ENCODE measurements at regions not wholly inside any gene's neighbourhood (a gene's known extent, or its start where the extent isn't known, plus 50 kb on each side); places are given as distances from the start of the nearest gene placed in this dataset.

DNA sequence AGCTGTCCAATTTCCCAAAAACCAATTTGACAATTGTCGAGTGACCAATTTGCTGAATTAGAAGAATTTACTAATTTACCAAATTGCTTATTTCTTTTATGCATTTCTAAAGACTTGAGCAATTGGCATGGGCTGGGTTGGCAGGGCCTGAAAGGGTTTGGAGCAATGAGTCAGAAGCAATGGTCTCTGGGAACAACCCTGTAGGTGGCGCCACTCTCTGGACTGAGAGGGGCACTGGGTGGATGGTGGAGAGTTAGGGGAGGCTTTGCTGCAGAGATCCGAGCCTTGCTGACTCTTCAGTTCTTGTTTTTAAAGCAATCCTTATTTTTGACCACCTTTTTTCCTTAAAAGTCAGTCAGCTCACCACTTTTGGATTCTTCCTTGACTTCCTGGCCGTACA, 71.5 kb upstream of the RPS23 start:
- H3K27ac ChIP-seq (ENCODE audit: low read depth, low read length, poor library complexity, severe bottlenecking), result no peak overlapping the region
- no peaks in the 10 kb centered on the region for H3K36me3 ChIP-seq (ENCODE audit: insufficient read depth, low read length, poor library complexity, severe bottlenecking)
- ChIA-PET POLR2A (ENCODE audit: low non-redundant PET) (no interaction called here), CTCF (interaction anchor here (1.0 kb wide), 1 partner anchor 1124 kb away, joined by 3 read pairs; no protein-coding TSS in a partner anchor)
- peak; percentile 57 for DNase-seq (ENCODE audit: low spot score)
- no peaks in the 10 kb centered on the region for H3K9me3 ChIP-seq (ENCODE audit: low read depth, low read length, poor library complexity, severe bottlenecking)
- no peak for TF ChIP-seq EZH2 (IDR thresholded peaks at IDR 0.05; ENCODE audit: borderline replicate concordance, low read depth, low read length, poor library complexity, severe bottlenecking)
- TF ChIP-seq CTCF (conservative IDR thresholded peaks at IDR 0.05; ENCODE audit: low read depth, low read length), result peak; percentile 77
- H3K4me3 ChIP-seq (ENCODE audit: low read depth, low read length, poor library complexity, severe bottlenecking), result no peak overlapping the region
- intact Hi-C loops (cut with micrococcal nuclease; ENCODE audit: unreplicated experiment), result loop anchor here (2.0 to 10.0 kb wide), 5 partner anchors 37 to 1365 kb away; partner anchors contain the start of gene VCAN
- BruUV-seq (replicated peaks), result no TSS peak
- no peaks in the 10 kb centered on the region for H3K4me1 ChIP-seq (ENCODE audit: insufficient read depth, low read length, poor library complexity, severe bottlenecking)
- H3K27me3 ChIP-seq (replicated peaks; ENCODE audit: insufficient read depth, low read depth, low read length, poor library complexity), result no peaks in the 10 kb centered on the region

GRCh38 chr5:82348784-82349425, 70.8 kb upstream of the RPS23 start:
- H3K4me3 ChIP-seq (ENCODE audit: low read depth, low read length, poor library complexity, severe bottlenecking), result no peak overlapping the region
- H3K27ac ChIP-seq (ENCODE audit: low read depth, low read length, poor library complexity, severe bottlenecking), result no peak overlapping the region
- no peaks in the 10 kb centered on the region for H3K4me1 ChIP-seq (ENCODE audit: insufficient read depth, low read length, poor library complexity, severe bottlenecking)
- H3K27me3 ChIP-seq (replicated peaks; ENCODE audit: insufficient read depth, low read depth, low read length, poor library complexity), result no peaks in the 10 kb centered on the region
- intact Hi-C loops (cut with micrococcal nuclease; ENCODE audit: unreplicated experiment), result no loop called here
- no peaks in the 10 kb centered on the region for H3K9me3 ChIP-seq (ENCODE audit: low read depth, low read length, poor library complexity, severe bottlenecking)
- ChIA-PET POLR2A (ENCODE audit: low non-redundant PET) (no interaction called here), CTCF (no interaction called here)
- TF ChIP-seq CTCF (conservative IDR thresholded peaks at IDR 0.05; ENCODE audit: low read depth, low read length) (no peak), EZH2 (IDR thresholded peaks at IDR 0.05; ENCODE audit: borderline replicate concordance, low read depth, low read length, poor library complexity, severe bottlenecking) (no peak)
- DNase-seq (ENCODE audit: low spot score), result no peak
- no TSS peak for BruUV-seq (replicated peaks)
- H3K36me3 ChIP-seq (ENCODE audit: insufficient read depth, low read length, poor library complexity, severe bottlenecking), result no peaks in the 10 kb centered on the region

- POLR2A ChIA-PET (ENCODE audit: low non-redundant PET), result no interaction called here
- CTCF ChIA-PET, result no interaction called here
- no peaks in the 10 kb centered on the region for H3K4me1 ChIP-seq (ENCODE audit: insufficient read depth, low read length, poor library complexity, severe bottlenecking)
- no peak overlapping the region for H3K27ac ChIP-seq (ENCODE audit: low read depth, low read length, poor library complexity, severe bottlenecking)
- no peaks in the 10 kb centered on the region for H3K36me3 ChIP-seq (ENCODE audit: insufficient read depth, low read length, poor library complexity, severe bottlenecking)
- no TSS peak for BruUV-seq (replicated peaks)
- H3K9me3 ChIP-seq (ENCODE audit: low read depth, low read length, poor library complexity, severe bottlenecking), result no peaks in the 10 kb centered on the region
- DNase-seq (ENCODE audit: low spot score), result no peak
- no peaks in the 10 kb centered on the region for H3K27me3 ChIP-seq (replicated peaks; ENCODE audit: insufficient read depth, low read depth, low read length, poor library complexity)
- intact Hi-C loops (cut with micrococcal nuclease; ENCODE audit: unreplicated experiment), result no loop called here
- H3K4me3 ChIP-seq (ENCODE audit: low read depth, low read length, poor library complexity, severe bottlenecking), result no peak overlapping the region
- TF ChIP-seq CTCF (conservative IDR thresholded peaks at IDR 0.05; ENCODE audit: low read depth, low read length) (no peak), EZH2 (IDR thresholded peaks at IDR 0.05; ENCODE audit: borderline replicate concordance, low read depth, low read length, poor library complexity, severe bottlenecking) (no peak)
Measured at GRCh38 chr5:82347201-82347865, 69.2 kb upstream of the RPS23 start.

Data from A673 (cell line).